ENCODE measurements at regions not wholly inside any gene's neighbourhood (a gene's known extent, or its start where the extent isn't known, plus 50 kb on each side); places are given as distances from the start of the nearest gene placed in this dataset.

DNA sequence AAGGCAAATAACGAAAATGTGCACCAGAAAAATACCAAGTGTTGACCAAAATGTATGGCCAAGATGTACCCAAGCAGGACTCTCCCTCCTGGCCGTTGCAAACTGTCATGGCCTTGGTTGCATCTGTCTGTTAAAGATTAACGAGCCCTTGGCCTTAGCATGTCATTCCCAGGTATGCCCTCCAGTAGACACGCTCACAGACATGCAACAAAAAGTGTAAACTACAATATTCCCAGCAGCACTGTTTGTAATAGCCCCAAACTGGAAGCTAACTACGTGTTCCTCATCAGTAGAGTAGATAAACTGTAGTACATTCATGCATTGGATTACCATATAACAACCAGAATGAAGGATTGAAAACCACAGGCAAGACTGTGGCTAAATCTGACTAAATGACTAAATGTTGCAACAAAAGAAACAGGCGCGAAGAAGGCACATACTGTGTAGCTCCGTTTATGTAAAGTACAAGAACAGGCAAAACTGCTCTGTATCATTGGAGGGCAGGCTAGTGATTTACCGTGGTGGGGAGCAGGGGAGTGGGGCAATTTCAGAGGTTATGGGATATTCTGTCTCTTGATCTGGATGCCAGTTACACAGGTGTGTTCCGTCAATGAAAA is 232.8 kb upstream of the DIO3 start:
- H3K9me3 ChIP-seq (ENCODE audit: control insufficient read depth, insufficient read depth, low read length) = peaks cover 5% of the 10 kb centered on the region
- H4K20me1 ChIP-seq (ENCODE audit: insufficient read depth, low read length) = no peaks in the 10 kb centered on the region
- H3K9ac ChIP-seq (ENCODE audit: low read depth, low read length) = no peak overlapping the region
- H2BK20ac ChIP-seq (ENCODE audit: low read depth, low read length) = no peak overlapping the region
- H2AK5ac ChIP-seq (ENCODE audit: low read depth, low read length) = no peak overlapping the region
- no peak overlapping the region for H3K27ac ChIP-seq (ENCODE audit: insufficient read depth, low read length)
- H3K4me1 ChIP-seq (ENCODE audit: control insufficient read depth, insufficient read depth, low read length) = no peaks in the 10 kb centered on the region
- CTCF ChIA-PET = no interaction called here
- H3K4me3 ChIP-seq (ENCODE audit: insufficient read depth, low read depth, low read length) = no peak overlapping the region
- H3K14ac ChIP-seq (replicated peaks; ENCODE audit: low read depth, low read length) = no peak overlapping the region
- intact Hi-C loops (cut with micrococcal nuclease) (no loop called here), in situ Hi-C loops (cut with MboI; ENCODE audit: low sequenced_read_pairs) (no loop called here), dilution Hi-C loops (cut with HindIII; ENCODE audit: low sequenced_read_pairs, unreplicated experiment) (no loop called here)
- H3K56ac ChIP-seq (ENCODE audit: extremely low read depth, insufficient read depth, low read length) = no peak overlapping the region
- H3K27me3 ChIP-seq (ENCODE audit: control insufficient read depth, insufficient read depth, low read length) = peaks cover 6% of the 10 kb centered on the region; the same call in 1 of the 2 replicates
- POLR2A ChIA-PET (ENCODE audit: unreplicated experiment) = no interaction called here
- H2AFZ ChIP-seq (replicated peaks; ENCODE audit: low read length, poor library complexity) = no peak overlapping the region
- H4K91ac ChIP-seq (ENCODE audit: insufficient read depth, low read depth, low read length) = no peak overlapping the region
- ATAC-seq (ENCODE audit: low read depth) = no peak
- BruUV-seq (replicated peaks) = no TSS peak
- H2AK9ac ChIP-seq (replicated peaks; ENCODE audit: low read depth, low read length, poor library complexity) = no peak overlapping the region
- no peak overlapping the region for H3K23ac ChIP-seq (ENCODE audit: low read depth, low read length)
- H4K8ac ChIP-seq (ENCODE audit: low read depth in 2 of 2, low read length in 2 of 2) = no peak overlapping the region
- TF ChIP-seq, protein P1, sequence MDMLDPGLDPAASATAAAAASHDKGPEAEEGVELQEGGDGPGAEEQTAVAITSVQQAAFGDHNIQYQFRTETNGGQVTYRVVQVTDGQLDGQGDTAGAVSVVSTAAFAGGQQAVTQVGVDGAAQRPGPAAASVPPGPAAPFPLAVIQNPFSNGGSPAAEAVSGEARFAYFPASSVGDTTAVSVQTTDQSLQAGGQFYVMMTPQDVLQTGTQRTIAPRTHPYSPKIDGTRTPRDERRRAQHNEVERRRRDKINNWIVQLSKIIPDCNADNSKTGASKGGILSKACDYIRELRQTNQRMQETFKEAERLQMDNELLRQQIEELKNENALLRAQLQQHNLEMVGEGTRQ (IDR thresholded peaks at IDR 0.05; ENCODE audit: low read depth, low read length) = no peak
- no peak for TF ChIP-seq FOS (IDR thresholded peaks at IDR 0.05; ENCODE audit: low read depth, low read length)
- TF ChIP-seq RAD21 (IDR thresholded peaks at IDR 0.05; ENCODE audit: low read length) = no peak
- no peak for TF ChIP-seq CHD1 (IDR thresholded peaks at IDR 0.05; ENCODE audit: low read depth, low read length)
- TF ChIP-seq SMC3 (IDR thresholded peaks at IDR 0.05; ENCODE audit: low read depth, low read length) = no peak
- TF ChIP-seq NFE2L2 (IDR thresholded peaks at IDR 0.05; ENCODE audit: low read depth, low read length) = no peak
- no peak for TF ChIP-seq MAFK (IDR thresholded peaks at IDR 0.05; ENCODE audit: low read depth, low read length)
- TF ChIP-seq, protein P2, sequence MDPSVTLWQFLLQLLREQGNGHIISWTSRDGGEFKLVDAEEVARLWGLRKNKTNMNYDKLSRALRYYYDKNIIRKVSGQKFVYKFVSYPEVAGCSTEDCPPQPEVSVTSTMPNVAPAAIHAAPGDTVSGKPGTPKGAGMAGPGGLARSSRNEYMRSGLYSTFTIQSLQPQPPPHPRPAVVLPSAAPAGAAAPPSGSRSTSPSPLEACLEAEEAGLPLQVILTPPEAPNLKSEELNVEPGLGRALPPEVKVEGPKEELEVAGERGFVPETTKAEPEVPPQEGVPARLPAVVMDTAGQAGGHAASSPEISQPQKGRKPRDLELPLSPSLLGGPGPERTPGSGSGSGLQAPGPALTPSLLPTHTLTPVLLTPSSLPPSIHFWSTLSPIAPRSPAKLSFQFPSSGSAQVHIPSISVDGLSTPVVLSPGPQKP (IDR thresholded peaks at IDR 0.05; ENCODE audit: borderline replicate concordance, low read depth, low read length) = no peak
- no peak for TF ChIP-seq RCOR1 (IDR thresholded peaks at IDR 0.05; ENCODE audit: insufficient replicate concordance, low read length)
- no peak for TF ChIP-seq BHLHE40 (IDR thresholded peaks at IDR 0.05; ENCODE audit: low read depth, low read length)
- no peak for TF ChIP-seq MAZ (IDR thresholded peaks at IDR 0.05; ENCODE audit: borderline replicate concordance, low read depth, low read length)
- no peak for TF ChIP-seq CEBPB (IDR thresholded peaks at IDR 0.05; ENCODE audit: low read depth, low read length)
- TF ChIP-seq MXI1 (IDR thresholded peaks at IDR 0.05; ENCODE audit: borderline replicate concordance, low read depth, low read length) = no peak
- no peak for TF ChIP-seq POLR2A (IDR thresholded peaks at IDR 0.05; ENCODE audit: low read depth, low read length)
- TF ChIP-seq RFX5 (IDR thresholded peaks at IDR 0.05; ENCODE audit: low read depth, low read length) = no peak
- no peak overlapping the region for H2BK15ac ChIP-seq (ENCODE audit: low read depth, low read length)
- no peak for DNase-seq
- no peak overlapping the region for H3K4ac ChIP-seq (ENCODE audit: low read depth, low read length)
- no peaks in the 10 kb centered on the region for H3K36me3 ChIP-seq (ENCODE audit: control insufficient read depth, insufficient read depth, low read length)
- H3K4me2 ChIP-seq (ENCODE audit: low read depth, low read length) = no peak overlapping the region
- H3K9me1 ChIP-seq (ENCODE audit: insufficient read depth, low read length) = no peaks in the 10 kb centered on the region
- H3K79me1 ChIP-seq (ENCODE audit: low read depth in 1 of 2, low read length in 2 of 2) = no peaks in the 10 kb centered on the region
- no peak overlapping the region for H2BK5ac ChIP-seq (ENCODE audit: low read depth, low read length, poor library complexity, severe bottlenecking)
- H2BK120ac ChIP-seq (ENCODE audit: low read depth, low read length) = no peak overlapping the region
- no peak overlapping the region for H4K5ac ChIP-seq (ENCODE audit: low read depth, low read length)
- WGBS, 2 experiments (ENCODE audit: extremely low coverage in 2 of 2, insufficient read length in 1 of 2) = 60% methylated on average over 3 of the region's 10 CpGs; no CpG with 5 or more reads in 1 of the 2 experiments
- no peak overlapping the region for H3K18ac ChIP-seq (ENCODE audit: low read depth, low read length)
